AG10803 (cell line): ENCODE measurements at regions not wholly inside any gene's neighbourhood (a gene's known extent, or its start where the extent isn't known, plus 50 kb on each side); places are given as distances from the start of the nearest gene placed in this dataset.

Experiments used
- DNase-seq: peaks from one replicate; pipeline ENCODE4 v3.0.0; 2010; ENCODE audit warnings: low read depth
- H3K4me3 ChIP-seq: 2 replicates; pipeline ENCODE4 v1.5.1; 2011; ENCODE audit warnings: mild to moderate bottlenecking, low read length, control low read depth
- CTCF ChIP-seq: conservative IDR thresholded peaks from 2 replicates; pipeline ENCODE4 v1.5.1; 2011; ENCODE audit warnings: mild to moderate bottlenecking, low read length, control low read depth, inconsistent platforms

- TF ChIP-seq CTCF, result no peak
- H3K4me3 ChIP-seq, result no peak overlapping the region
- DNase-seq, result no peak
Observed at GRCh38 chr3:143201870-143202752, 82.5 kb downstream of the CHST2 start.

GRCh38 chr3:143203142-143203541 is 83.6 kb downstream of the CHST2 start:
- no peak for DNase-seq
- no peak for TF ChIP-seq CTCF
- H3K4me3 ChIP-seq, result no peak overlapping the region

GRCh38 chr3:143203848-143204247 is 84.3 kb downstream of the CHST2 start:
- peak; percentile 21 for DNase-seq
- TF ChIP-seq CTCF, result no peak
- H3K4me3 ChIP-seq, result no peak overlapping the region

- no peak for TF ChIP-seq CTCF
- no peak overlapping the region for H3K4me3 ChIP-seq
- no peak for DNase-seq
Observed at GRCh38 chr3:143206955-143207337, 87.4 kb downstream of the CHST2 start.

GRCh38 chr3:143207338-143207961 is 87.9 kb downstream of the CHST2 start:
- no peak overlapping the region for H3K4me3 ChIP-seq
- no peak for TF ChIP-seq CTCF
- DNase-seq, result peak; percentile 60

DNA sequence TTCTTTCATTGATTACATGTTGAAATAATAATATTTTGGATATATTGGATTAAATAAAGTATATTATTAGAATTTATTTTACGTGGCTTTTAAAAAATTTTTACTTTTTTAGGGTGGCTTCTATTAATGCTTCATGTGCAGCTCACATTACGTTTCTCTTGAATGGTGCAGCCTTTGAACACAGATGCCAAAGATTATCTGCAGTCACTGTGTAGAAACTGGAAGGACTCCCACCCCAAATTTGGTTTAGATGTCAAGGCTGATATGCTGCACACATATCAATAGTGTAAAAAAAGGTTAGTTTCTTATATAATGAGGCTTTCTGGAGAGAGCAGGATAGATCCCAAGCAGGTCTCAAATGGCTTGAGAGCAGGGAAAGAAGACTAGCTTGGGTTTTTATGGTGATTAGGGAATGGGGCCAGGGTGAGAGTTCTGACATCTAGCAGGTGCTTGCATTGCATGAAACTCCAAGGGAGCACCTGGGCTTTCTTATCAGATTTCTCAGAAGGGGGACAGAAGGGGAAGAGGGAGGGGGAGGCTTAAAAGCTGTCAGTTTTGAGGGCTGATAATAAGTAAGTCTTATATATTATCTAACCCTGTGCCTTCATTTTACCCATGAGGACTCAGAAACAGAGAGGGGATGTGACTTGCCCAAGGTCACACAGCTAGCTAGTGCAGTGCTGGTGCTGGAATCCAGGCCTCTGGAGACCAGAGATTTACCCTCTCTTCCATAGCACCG is 89.6 kb downstream of the CHST2 start:
- H3K4me3 ChIP-seq, result no peak overlapping the region
- TF ChIP-seq CTCF, result no peak
- no peak for DNase-seq
